IMR-90 (cell line): ENCODE measurements at regions not wholly inside any gene's neighbourhood (a gene's known extent, or its start where the extent isn't known, plus 50 kb on each side); places are given as distances from the start of the nearest gene placed in this dataset.

Experiments
- ELK1 ChIP-seq: fragments of 150-350 bp; IDR thresholded peaks from 2 replicates; pipeline ENCODE4 v1.6.1; 2016; ENCODE audit warnings: low read depth, mild to moderate bottlenecking, low read length, moderate library complexity, borderline replicate concordance
- FOS ChIP-seq: fragments of 150-350 bp; IDR thresholded peaks from 2 replicates; pipeline ENCODE4 v1.6.1; 2016; ENCODE audit warnings: low read depth, low read length
- MAZ ChIP-seq: IDR thresholded peaks from 2 replicates; pipeline ENCODE4 v1.6.1; 2012; ENCODE audit warnings: low read depth, mild to moderate bottlenecking, low read length, improper control_type of control experiment, moderate library complexity, borderline replicate concordance
- MXI1 ChIP-seq: IDR thresholded peaks from 2 replicates; pipeline ENCODE4 v1.6.1; 2012; ENCODE audit warnings: low read depth, mild to moderate bottlenecking, low read length, moderate library complexity, borderline replicate concordance
- POLR2A ChIP-seq: IDR thresholded peaks from 2 replicates; pipeline ENCODE4 v1.6.1; 2012; ENCODE audit warnings: mild to moderate bottlenecking, low read depth, low read length
- RAD21 ChIP-seq: IDR thresholded peaks from 2 replicates; pipeline ENCODE4 v1.6.1; 2012; ENCODE audit warnings: low read length, improper control_type of control experiment
- RCOR1 ChIP-seq: IDR thresholded peaks from 2 replicates; pipeline ENCODE4 v1.6.1; 2012; ENCODE audit warnings: mild to moderate bottlenecking, low read length, improper control_type of control experiment; ENCODE audit not compliant: insufficient replicate concordance
- RFX5 ChIP-seq: IDR thresholded peaks from 2 replicates; pipeline ENCODE4 v1.8.0; 2012; ENCODE audit warnings: low read depth, mild to moderate bottlenecking, low read length, moderate library complexity
- SMC3 ChIP-seq: fragments of 150-350 bp; IDR thresholded peaks from 2 replicates; pipeline ENCODE4 v1.6.1; 2016; ENCODE audit warnings: low read depth, mild to moderate bottlenecking, antibody characterized with exemption, low read length, moderate library complexity
- USF2 ChIP-seq: fragments of 150-350 bp; IDR thresholded peaks from 2 replicates; pipeline ENCODE4 v1.6.1; 2017; ENCODE audit warnings: mild to moderate bottlenecking, antibody characterized with exemption, low read length, low read depth
- TF ChIP-seq, protein P1 (sequence below): conservative IDR thresholded peaks from 2 replicates; pipeline ENCODE4 v1.5.1; 2012; ENCODE audit warnings: mild to moderate bottlenecking, low read depth, low read length, improper control_type of control experiment

DNA sequence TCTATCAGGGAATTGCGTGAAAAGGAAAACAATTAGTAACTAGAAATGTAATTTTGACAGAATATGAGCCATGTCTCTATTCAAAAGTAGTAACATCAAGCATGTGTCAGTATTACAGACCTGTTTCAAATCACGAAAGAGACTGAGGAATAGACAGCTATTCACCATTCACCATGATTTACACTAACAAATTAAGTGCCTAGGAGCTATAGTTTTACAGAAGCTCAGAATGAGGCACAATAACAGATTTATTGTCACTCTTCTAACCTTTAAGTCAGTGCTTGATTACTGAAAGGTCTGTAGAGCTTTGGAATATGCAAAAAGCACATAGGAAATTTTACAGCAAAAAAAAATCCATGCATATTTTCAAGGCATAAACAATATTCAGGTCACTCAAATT is 208.2 kb downstream of the SLCO4C1 start:
- TF ChIP-seq, protein P1, sequence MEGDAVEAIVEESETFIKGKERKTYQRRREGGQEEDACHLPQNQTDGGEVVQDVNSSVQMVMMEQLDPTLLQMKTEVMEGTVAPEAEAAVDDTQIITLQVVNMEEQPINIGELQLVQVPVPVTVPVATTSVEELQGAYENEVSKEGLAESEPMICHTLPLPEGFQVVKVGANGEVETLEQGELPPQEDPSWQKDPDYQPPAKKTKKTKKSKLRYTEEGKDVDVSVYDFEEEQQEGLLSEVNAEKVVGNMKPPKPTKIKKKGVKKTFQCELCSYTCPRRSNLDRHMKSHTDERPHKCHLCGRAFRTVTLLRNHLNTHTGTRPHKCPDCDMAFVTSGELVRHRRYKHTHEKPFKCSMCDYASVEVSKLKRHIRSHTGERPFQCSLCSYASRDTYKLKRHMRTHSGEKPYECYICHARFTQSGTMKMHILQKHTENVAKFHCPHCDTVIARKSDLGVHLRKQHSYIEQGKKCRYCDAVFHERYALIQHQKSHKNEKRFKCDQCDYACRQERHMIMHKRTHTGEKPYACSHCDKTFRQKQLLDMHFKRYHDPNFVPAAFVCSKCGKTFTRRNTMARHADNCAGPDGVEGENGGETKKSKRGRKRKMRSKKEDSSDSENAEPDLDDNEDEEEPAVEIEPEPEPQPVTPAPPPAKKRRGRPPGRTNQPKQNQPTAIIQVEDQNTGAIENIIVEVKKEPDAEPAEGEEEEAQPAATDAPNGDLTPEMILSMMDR = no peak
- TF ChIP-seq POLR2A (no peak), FOS (no peak), SMC3 (no peak), RAD21 (no peak), RFX5 (no peak), MAZ (no peak), RCOR1 (no peak), MXI1 (no peak), USF2 (no peak), ELK1 (no peak)
